ENCODE measurements at regions not wholly inside any gene's neighbourhood (a gene's known extent, or its start where the extent isn't known, plus 50 kb on each side); places are given as distances from the start of the nearest gene placed in this dataset.
"Not testable (repeated sequence)": the region's sequence is repeated elsewhere in the genome, so short reads cannot be mapped to it uniquely, and the experiment has no call there.

DNA sequence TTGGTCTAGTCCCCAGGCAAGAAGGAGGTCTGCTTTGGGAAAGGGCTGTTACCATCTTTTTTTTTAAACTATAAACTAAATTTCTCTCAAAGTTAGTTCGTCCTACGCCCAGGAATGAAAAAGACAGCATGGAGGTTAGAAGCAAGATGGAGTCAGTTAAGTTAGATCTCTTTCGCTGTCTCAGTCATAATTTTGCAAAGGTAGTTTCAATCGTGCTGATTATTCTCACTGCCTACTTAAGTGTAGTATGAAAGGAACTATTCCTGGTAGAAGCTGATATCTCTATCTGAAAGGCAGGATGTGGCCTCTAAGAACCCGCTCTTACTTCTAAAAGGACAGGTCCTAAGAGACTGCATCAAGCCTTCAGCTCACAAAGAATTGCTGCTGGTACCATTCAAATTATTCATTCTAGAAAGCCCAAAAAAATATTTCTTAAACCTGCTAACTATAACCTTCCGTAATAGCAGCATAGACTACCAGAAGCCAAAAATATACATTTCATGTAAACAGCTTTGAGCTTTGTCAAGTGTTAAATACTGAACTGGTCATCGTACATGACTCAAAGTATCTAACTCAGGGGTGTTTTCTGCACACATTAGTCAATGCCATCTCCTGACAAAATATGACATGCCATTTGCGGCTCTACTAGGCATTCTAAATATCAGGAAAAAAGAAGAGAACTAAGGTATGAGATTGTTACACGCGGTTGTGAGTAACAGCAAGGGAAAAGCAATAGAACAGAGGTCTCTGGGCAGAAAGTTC is 96.0 kb upstream of the CCDC80 start:
- DNase-seq, result no peak

DNA sequence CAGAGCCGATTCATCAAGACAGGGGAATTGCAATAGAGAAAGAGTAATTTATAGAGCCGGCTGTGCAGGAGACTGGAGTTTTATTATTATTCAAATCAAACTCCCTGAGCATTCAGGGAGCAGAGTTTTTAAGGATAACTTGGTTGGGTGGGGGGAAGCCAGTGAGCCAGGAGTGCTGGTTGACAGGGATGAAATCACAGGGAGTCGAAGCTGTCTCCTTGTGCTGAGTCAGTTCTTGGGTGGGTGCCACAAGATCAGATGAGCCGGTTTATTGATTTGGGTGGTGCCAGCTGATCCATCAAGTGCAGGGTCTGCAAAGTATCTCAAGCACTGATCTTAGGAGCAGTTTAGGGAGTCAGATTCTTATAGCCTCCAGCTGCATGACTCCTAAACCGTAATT is 95.4 kb upstream of the CCDC80 start:
- no peak for DNase-seq

GRCh38 chr3:112735926-112736325 is 95.0 kb upstream of the CCDC80 start:
- DNase-seq, result no peak

DNA sequence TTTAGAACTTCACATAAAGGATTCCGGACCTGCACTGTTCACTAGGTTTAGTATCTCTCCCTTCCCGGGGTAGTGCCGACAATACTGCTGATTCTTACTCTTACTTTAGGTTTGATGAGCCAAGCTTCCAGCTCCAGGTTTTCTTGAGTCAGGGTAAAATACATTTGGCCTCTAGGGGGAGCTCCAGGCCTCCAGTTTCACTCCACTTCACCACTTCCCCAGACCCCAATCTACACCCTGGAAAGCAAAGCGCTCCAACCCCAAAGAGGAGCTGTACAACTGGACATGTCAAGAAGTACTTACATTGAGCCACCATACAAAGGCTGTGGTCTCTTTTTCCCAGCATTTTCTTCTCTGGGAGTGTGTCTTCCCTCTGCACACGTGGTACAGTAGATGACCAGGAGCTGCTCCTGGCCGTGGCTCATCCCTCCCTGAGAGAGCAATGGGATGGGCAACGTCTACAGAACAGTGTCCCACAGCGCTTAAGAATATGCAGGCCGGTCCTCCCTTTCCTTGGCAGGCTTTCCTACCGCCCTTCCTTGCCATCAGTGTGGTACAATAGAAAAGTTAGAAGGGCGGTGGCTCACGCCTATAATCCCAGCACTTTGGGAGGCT is 93.9 kb upstream of the CCDC80 start:
- DNase-seq, result peak; percentile 78

GRCh38 chr3:112734171-112734570 is 93.2 kb upstream of the CCDC80 start:
- DNase-seq, result no peak

- no peak for DNase-seq
Observed at GRCh38 chr3:112730210-112730609, 89.3 kb upstream of the CCDC80 start.

- DNase-seq, result no peak
Observed at GRCh38 chr3:112721231-112721630, 80.3 kb upstream of the CCDC80 start.

DNA sequence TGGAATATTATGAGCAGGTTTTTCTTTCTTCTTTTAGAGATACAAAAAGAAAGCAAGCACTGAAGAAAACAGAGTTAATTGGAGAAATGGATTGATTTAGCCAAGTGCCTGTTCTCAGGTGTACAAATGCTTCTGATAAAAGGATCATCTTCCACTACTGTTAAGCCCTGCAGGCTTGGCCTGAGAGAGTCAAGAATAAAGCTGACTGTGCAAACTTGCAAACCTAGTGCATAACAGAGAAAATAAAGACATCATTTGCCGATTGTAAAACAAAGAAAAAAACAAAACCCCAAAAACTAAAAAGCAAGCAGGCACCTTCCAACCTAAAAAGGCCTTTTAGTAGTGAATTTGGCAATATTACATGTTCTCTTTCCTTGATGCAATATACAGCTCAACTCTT is 78.0 kb upstream of the CCDC80 start:
- no peak for DNase-seq

- no peak for DNase-seq
Observed at GRCh38 chr3:112718516-112718915, 77.6 kb upstream of the CCDC80 start.

DNA sequence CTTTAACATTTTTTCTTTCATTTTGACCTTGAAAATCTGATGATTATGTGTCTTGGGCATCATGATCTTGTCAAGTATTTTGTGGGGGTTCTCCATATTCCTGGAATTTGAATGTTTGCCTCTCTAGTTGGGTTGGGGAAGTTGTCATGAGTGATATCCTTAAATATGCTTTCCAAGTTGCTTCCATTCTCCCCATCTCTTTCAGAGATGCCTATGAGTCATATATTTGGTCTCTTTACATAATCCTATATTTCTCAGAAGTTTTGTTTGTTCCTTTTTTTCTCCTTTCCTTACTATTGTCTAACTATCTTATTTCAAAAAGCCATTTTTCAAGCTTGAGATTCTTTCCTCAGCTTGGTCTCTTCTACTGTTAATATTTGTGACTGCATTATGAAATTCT is 69.0 kb upstream of the CCDC80 start:
- no peak for DNase-seq

- DNase-seq, result no peak
Observed at GRCh38 chr3:112699436-112699978, 58.6 kb upstream of the CCDC80 start.

GRCh38 chr3:112698442-112698841 is 57.5 kb upstream of the CCDC80 start:
- DNase-seq, result not testable (repeated sequence)

DNA sequence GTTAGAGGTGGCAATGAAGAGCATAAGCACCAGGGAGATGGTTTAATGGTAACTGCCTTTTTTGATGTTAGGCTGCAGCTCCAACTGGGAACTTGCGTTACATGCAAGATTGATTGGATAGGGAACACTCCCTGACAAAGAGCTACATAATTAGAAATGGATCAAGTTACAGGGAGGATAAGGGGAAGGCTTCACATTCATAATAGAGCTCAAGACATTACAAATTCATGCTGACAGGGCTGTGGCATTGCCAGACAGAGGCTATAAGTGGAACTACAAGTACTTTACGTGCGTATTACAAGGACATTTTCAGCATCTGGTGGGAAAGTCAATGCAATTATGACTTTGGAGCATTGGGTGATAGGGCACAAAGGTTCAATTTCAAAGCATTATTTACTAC is 55.3 kb upstream of the CCDC80 start:
- not testable (repeated sequence) for DNase-seq

DNA sequence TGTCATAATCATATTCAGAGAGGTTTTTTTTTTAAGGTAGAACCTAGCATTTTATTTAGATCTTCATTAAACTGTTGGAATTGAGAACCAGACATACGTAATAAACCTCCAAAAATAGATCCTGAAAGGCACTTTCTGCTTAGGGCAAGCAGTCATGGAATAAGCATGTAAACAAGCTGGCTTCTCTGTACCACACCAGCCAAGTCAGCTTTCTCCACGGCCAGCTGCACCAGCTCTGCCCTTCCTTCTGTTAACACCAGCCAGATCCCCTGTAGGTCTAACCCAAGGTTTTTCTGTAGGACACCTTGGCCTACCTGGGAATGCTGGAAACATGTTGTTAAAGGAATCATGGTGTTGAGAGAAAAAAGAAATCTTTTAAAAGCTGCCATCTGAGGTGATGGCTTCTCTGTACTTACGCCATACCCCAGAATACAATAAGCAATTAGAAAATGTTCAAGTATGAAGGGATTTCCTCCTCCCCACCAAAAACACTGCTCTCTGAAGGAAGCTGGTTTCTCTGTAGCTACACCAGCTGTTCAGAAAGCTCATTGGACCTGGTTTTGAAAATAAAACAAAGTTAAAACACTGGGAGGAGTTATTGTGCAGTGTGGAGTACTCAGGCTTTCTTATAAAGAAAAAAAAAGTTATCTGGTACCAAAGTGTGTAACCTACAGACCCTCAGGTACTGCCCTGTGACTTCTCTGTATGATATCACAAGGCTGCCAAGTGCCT is 54.6 kb upstream of the CCDC80 start:
- not testable (repeated sequence) for DNase-seq

DNA sequence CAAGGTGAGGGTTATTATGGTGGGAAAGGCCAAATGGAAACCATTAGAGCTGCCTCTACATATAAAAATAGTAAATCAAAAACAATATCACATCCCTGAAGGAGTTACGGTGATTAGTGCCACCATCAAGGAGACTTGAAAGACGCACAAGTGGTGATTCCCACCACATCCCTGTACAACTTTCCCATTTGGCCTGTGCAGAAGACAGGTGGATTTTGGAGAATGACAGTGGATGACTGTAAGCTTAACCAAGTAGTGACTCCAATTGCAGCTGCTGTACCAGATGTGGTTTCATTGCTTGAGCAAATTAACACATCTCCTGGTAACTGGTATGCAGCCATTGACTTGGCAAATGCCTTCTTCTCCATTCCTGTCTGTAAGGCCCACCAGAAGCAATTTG is 54.0 kb upstream of the CCDC80 start:
- DNase-seq, result not testable (repeated sequence)

DNA sequence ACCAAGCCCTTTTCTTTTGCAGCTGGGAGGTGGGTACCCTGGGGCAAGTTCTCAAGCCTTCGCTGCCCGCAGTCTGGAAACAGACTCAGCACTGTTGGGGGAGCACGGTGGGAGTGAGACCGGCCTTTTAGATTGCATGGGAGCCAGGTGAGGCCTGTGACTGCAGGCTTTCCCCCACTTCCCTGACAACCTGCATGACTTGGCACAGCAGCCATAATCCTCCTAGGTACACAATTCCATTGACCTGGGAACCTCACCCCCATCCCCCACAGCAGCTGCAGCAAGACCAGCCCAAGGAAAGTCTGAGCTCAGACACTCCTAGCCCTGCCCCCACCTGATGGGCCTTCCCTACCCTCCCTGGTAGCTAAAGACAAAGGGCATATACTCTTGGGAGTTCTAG is 52.2 kb upstream of the CCDC80 start:
- DNase-seq, result no peak

All from stimulated activated CD4-positive, alpha-beta T cell treated with anti-CD3 and anti-CD28 coated beads, Interleukin-4, amount 100 ng/mL, for 24 hours (primary cell).